Esophagus muscularis mucosa (tissue), 4 donors: ENCODE measurements at regions not wholly inside any gene's neighbourhood (a gene's known extent, or its start where the extent isn't known, plus 50 kb on each side); places are given as distances from the start of the nearest gene placed in this dataset.
"Not testable (repeated sequence)": the region's sequence is repeated elsewhere in the genome, so short reads cannot be mapped to it uniquely, and the experiment has no call there.

ENCODE experiments used
- DNase-seq: peaks from one replicate; pipeline ENCODE4 v3.0.0-alpha.2; 2017; ENCODE audit errors: extremely low spot score
- H3K27ac ChIP-seq, 4 donors: fragments of 200-600 bp; sonication (generic); replicated peaks in 1 of 4; 1 replicate in 3 of 4; 2 replicates in 1 of 4; pipeline ENCODE4 v1.5.1; 2016 to 2019; ENCODE audit warnings: mild to moderate bottlenecking in 1 of 4
- H3K27me3 ChIP-seq, 4 donors: fragments of 200-600 bp; sonication (generic); one replicate each; pipeline versions ENCODE4 v1.5.1 to v1.6.0; 2016 to 2019
- H3K36me3 ChIP-seq, 4 donors: fragments of 200-600 bp; sonication (generic); one replicate each; pipeline ENCODE4 v1.5.1; 2016 to 2019
- H3K4me1 ChIP-seq, 4 donors: fragments of 200-600 bp; sonication (generic); one replicate each; pipeline ENCODE4 v1.5.1; 2016 to 2019
- H3K4me3 ChIP-seq, 4 donors: fragments of 200-600 bp; sonication (generic); 1 replicate in 2 of 4; 2 replicates in 2 of 4; pipeline ENCODE4 v1.5.1; 2016 to 2019; ENCODE audit warnings: mild to moderate bottlenecking in 4 of 4, moderate library complexity in 1 of 4
- H3K9me3 ChIP-seq, 4 donors: fragments of 200-600 bp; sonication (generic); 1 replicate in 3 of 4; 2 replicates in 1 of 4; pipeline ENCODE4 v1.5.1; 2016 to 2019
- EP300 ChIP-seq: sonication (generic); formaldehyde crosslinking; IDR thresholded peaks from one replicate; pipeline ENCODE4 v1.6.1; 2017; ENCODE audit warnings: antibody characterized with exemption
- POLR2A ChIP-seq: fragments of 450-650 bp; IDR thresholded peaks from one replicate; pipeline ENCODE4 v1.6.1; 2017; ENCODE audit warnings: antibody characterized with exemption, moderate library complexity, mild to moderate bottlenecking, low read depth
- POLR2AphosphoS5 ChIP-seq, 2 donors: sonication (generic); formaldehyde crosslinking; IDR thresholded peaks; one replicate each; pipeline ENCODE4 v1.6.1; 2017; ENCODE audit warnings: antibody characterized with exemption in 2 of 2
- WGBS: methylation state at CpG from one replicate; pipeline ENCODE4 v1.1.5; 2018; 5-methylcytosine and 5-hydroxymethylcytosine counted together
- intact Hi-C: fragments of 100-400 bp; cut with DNase I; formaldehyde crosslinking; loops from one replicate; pipeline ENCODE4 v1.15.1; 2023
- TF ChIP-seq, protein P1 (sequence below), 3 experiments: fragments of 200-600 bp in 2 of 3; fragments of 450-650 bp in 1 of 3; sonication (generic) in 2 of 3; IDR thresholded peaks; one replicate each; pipeline ENCODE4 v1.5.1; 2017 to 2019; ENCODE audit warnings: antibody characterized with exemption in 3 of 3, mild to moderate bottlenecking in 2 of 3, moderate library complexity in 1 of 3

DNA sequence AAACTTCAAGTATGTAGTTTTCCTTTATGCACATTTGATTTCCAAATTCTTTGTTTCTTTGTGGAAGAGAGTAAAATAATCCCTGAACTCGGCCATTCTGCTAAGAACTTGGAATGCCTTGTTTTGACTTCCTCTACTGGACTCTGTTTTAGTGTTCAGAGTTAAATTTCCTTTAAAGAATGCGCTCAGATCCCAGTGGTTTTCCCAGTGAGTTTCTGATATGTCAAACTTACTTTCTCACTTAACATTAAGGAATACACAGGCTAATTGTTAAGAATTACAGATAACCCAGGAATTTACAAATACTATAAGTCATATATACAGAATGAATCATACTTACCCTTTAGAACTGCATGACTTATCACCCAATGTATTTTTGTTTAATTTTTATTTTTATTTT, 1067.6 kb upstream of the CELF2 start:
- no peak overlapping the region for H3K4me3 ChIP-seq
- WGBS = 89% methylated on average over 2 of the region's 2 CpGs
- H3K27ac ChIP-seq = no peak overlapping the region
- intact Hi-C loops = no loop called here
- no peaks in the 10 kb centered on the region for H3K36me3 ChIP-seq
- H3K4me1 ChIP-seq = no peaks in the 10 kb centered on the region
- no peaks in the 10 kb centered on the region for H3K27me3 ChIP-seq
- TF ChIP-seq POLR2AphosphoS5 (IDR thresholded peaks at IDR 0.05) = no peak
- no peak for TF ChIP-seq POLR2A
- no peak for TF ChIP-seq EP300
- TF ChIP-seq, protein P1, sequence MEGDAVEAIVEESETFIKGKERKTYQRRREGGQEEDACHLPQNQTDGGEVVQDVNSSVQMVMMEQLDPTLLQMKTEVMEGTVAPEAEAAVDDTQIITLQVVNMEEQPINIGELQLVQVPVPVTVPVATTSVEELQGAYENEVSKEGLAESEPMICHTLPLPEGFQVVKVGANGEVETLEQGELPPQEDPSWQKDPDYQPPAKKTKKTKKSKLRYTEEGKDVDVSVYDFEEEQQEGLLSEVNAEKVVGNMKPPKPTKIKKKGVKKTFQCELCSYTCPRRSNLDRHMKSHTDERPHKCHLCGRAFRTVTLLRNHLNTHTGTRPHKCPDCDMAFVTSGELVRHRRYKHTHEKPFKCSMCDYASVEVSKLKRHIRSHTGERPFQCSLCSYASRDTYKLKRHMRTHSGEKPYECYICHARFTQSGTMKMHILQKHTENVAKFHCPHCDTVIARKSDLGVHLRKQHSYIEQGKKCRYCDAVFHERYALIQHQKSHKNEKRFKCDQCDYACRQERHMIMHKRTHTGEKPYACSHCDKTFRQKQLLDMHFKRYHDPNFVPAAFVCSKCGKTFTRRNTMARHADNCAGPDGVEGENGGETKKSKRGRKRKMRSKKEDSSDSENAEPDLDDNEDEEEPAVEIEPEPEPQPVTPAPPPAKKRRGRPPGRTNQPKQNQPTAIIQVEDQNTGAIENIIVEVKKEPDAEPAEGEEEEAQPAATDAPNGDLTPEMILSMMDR (IDR thresholded peaks at IDR 0.05) = no peak
- H3K9me3 ChIP-seq = no peaks in the 10 kb centered on the region
- DNase-seq = no peak

DNA sequence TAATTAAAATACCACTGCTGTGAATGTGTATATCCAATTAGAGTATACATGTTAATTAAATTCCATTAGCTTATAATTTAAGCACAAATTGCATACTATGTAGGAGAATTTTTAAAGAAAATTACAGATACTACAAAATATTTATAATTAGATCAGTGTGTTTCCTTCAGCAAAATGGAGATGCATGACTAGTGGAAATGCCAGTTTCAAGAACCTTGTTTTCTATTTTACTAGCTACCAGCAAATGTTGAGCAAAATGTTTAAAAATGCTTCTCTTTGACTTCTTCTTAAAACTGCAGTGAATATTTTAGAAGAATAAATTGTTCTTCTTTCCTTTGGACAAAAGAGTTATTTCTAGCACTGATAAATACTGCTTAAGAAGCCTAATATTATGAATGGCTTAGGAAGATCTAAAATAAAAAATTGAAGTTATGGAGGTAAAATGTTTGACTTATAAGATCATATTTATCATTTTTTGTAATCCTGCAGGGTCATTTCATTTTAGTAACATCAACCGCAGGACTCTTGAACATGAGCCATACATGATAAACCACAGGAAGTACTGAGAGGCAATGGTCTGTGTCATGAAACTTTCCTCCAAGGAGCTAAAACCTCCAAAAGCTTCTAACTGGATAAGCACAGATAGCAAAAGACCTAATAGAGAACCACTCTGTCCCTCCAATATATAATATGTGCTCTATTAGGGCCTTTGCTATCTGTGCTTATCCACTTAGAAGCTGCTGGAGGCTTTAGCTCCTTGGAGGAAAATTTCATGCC, 1066.0 kb upstream of the CELF2 start:
- Histone ChIP-seq H3K27me3 (no peaks in the 10 kb centered on the region), H3K27ac (no peak overlapping the region), H3K4me1 (no peaks in the 10 kb centered on the region), H3K36me3 (no peaks in the 10 kb centered on the region), H3K9me3 (no peaks in the 10 kb centered on the region), H3K4me3 (no peak overlapping the region)
- TF ChIP-seq POLR2A (no peak), EP300 (no peak), POLR2AphosphoS5 (IDR thresholded peaks at IDR 0.05) (no peak)
- TF ChIP-seq, protein P1 (IDR thresholded peaks at IDR 0.05) = no peak
- no peak for DNase-seq
- intact Hi-C loops = no loop called here
- 84% methylated on average over 1 of the region's 1 CpG for WGBS

DNA sequence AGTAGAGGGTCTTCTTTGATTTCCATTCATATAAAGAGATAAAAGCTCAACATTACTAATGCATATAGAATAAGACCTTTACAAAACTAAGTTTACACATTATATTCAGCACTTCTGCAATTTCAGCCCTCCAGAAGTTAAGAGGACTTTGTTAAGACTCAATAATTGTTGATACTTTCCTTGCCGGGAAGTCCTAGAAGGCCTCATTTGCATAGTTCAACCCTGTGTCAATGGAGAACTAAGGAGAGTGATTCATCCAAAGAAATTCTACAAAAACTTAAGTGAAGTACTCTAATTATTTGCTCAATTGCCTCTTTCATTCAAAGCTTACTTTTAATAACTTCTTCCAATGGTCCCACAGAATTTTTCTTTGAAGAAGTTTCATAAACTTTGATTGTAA, 1060.3 kb upstream of the CELF2 start:
- H3K27me3 ChIP-seq = no peaks in the 10 kb centered on the region
- no peak overlapping the region for H3K4me3 ChIP-seq
- H3K27ac ChIP-seq = no peak overlapping the region
- WGBS = 65% methylated on average over 1 of the region's 1 CpG
- H3K9me3 ChIP-seq = peaks cover 0 to under 1% (median 0%) of the 10 kb centered on the region in 4 donors
- DNase-seq = no peak
- no peak for TF ChIP-seq EP300
- H3K4me1 ChIP-seq = no peaks in the 10 kb centered on the region
- intact Hi-C loops = no loop called here
- no peaks in the 10 kb centered on the region for H3K36me3 ChIP-seq

DNA sequence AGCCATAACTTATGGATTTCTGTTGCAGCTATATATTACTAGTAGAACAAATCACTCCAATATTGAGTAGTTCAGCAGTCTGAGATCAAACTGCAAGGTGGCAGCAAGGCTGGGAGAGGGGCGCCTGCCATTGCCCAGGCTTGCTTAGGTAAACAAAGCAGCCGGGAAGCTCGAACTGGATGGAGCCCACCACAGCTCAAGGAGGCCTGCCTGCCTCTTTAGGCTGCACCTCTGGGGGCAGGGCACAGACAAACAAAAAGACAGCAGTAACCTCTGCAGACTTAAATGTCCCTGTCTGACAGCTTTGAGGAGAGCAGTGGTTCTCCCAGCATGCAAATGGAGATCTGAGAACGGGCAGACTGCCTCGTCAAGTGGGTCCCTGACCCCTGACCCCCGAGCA, 1059.8 kb upstream of the CELF2 start:
- WGBS = 78% methylated on average over 6 of the region's 6 CpGs
- H3K4me1 ChIP-seq, intact Hi-C loops, H3K27me3 ChIP-seq, DNase-seq, H3K27ac ChIP-seq, H3K36me3 ChIP-seq, H3K9me3 ChIP-seq, H3K4me3 ChIP-seq: not testable (repeated sequence)

DNA sequence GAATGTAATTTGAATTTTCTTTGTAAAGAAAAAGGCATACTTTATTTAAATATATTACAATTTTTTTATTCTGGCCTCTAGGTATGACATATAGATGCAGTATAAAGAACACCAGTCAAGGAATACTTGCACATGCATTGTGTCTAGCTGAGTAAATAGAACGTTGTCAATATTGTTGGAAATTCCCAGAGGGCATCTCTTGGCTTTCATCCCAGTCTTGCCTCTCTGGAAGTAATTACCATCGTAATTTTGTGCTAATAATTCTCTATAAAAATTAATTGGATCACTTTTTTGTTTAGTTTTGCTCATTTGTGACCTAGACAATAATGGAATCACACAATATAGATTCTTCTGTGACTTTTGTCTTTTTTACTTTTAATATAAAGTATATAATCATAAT, 1052.3 kb upstream of the CELF2 start:
- intact Hi-C loops = no loop called here
- no peaks in the 10 kb centered on the region for H3K36me3 ChIP-seq
- 66% methylated on average over 2 of the region's 2 CpGs for WGBS
- no peak for DNase-seq
- no peaks in the 10 kb centered on the region for H3K27me3 ChIP-seq
- H3K4me3 ChIP-seq = no peak overlapping the region
- H3K4me1 ChIP-seq = no peaks in the 10 kb centered on the region
- H3K27ac ChIP-seq = no peak overlapping the region
- peaks cover 0 to 4% (median 0%) of the 10 kb centered on the region in 4 donors for H3K9me3 ChIP-seq
- TF ChIP-seq, protein P1 (IDR thresholded peaks at IDR 0.05) = no peak
- no peak for TF ChIP-seq EP300
- TF ChIP-seq POLR2AphosphoS5 (IDR thresholded peaks at IDR 0.05) = no peak
- TF ChIP-seq POLR2A = no peak

DNA sequence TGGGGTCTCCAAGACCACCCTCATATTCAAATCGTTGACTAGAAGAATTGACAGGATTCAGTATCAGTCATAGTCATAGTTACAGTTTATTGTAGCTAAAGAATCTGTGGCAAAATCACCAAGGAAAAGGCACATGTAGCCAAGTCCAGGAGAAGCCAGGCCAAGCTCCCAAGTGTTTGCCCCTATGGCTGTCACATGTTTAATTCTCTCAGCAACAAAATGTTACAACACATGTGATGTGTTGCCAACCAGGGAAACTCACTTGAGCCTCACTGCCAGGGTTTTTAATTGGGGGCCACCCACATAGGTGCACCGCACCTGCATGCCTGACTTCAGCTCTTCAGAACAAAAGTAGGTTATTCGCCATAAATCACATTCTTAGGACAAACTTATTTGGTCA, 1030.9 kb upstream of the CELF2 start:
- intact Hi-C loops = no loop called here
- no peaks in the 10 kb centered on the region for H3K9me3 ChIP-seq
- H3K4me1 ChIP-seq = no peaks in the 10 kb centered on the region
- no peaks in the 10 kb centered on the region for H3K27me3 ChIP-seq
- no peaks in the 10 kb centered on the region for H3K36me3 ChIP-seq
- no peak overlapping the region for H3K4me3 ChIP-seq
- TF ChIP-seq POLR2A = no peak
- TF ChIP-seq POLR2AphosphoS5 (IDR thresholded peaks at IDR 0.05) = no peak
- TF ChIP-seq EP300 = no peak
- TF ChIP-seq, protein P1 (IDR thresholded peaks at IDR 0.05) = no peak
- 98% methylated on average over 3 of the region's 3 CpGs for WGBS
- DNase-seq = no peak
- peak overlapping the region in 3 of 4 donors; percentile 0 to 60 (median 35) for H3K27ac ChIP-seq
